ENCODE measurements at regions not wholly inside any gene's neighbourhood (a gene's known extent, or its start where the extent isn't known, plus 50 kb on each side); places are given as distances from the start of the nearest gene placed in this dataset.

DNA sequence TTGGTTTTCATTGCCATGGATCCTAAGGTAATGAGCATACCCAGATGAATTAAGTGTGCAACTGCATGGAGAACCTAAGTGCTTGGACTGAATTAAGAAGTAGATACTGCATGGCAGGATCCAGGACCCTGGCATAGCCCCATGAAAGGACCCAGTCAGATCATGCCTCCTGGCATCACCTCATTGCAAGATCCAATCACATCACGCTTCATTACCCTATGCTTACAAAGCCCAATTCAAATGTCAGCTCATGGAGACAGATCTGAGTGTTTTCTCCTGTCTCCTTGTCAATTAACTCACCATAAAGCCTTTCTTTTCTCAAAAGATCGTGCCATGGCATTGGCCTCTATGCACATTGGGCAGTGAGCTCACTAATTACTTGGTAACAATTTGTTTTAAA lies 519.8 kb upstream of the ZNF804A start:
- TF ChIP-seq CTCF (IDR thresholded peaks at IDR 0.05), result no peak
- TF ChIP-seq USF2 (IDR thresholded peaks at IDR 0.05; ENCODE audit: borderline replicate concordance, low read depth, low read length), result no peak
- TF ChIP-seq FOXJ3 (CRISPR knock-in tag; IDR thresholded peaks at IDR 0.05), result no peak
- TF ChIP-seq RCOR1 (IDR thresholded peaks at IDR 0.05; ENCODE audit: low read length), result no peak
- TF ChIP-seq TAF1 (IDR thresholded peaks at IDR 0.05; ENCODE audit: borderline replicate concordance, low read depth, low read length), result no peak
- no peak for TF ChIP-seq CHD2 (IDR thresholded peaks at IDR 0.05; ENCODE audit: low read length, partially characterized antibody)
- TF ChIP-seq, protein P1, sequence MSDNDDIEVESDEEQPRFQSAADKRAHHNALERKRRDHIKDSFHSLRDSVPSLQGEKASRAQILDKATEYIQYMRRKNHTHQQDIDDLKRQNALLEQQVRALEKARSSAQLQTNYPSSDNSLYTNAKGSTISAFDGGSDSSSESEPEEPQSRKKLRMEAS (IDR thresholded peaks at IDR 0.05; ENCODE audit: low read depth), result no peak
- TF ChIP-seq, protein P2, sequence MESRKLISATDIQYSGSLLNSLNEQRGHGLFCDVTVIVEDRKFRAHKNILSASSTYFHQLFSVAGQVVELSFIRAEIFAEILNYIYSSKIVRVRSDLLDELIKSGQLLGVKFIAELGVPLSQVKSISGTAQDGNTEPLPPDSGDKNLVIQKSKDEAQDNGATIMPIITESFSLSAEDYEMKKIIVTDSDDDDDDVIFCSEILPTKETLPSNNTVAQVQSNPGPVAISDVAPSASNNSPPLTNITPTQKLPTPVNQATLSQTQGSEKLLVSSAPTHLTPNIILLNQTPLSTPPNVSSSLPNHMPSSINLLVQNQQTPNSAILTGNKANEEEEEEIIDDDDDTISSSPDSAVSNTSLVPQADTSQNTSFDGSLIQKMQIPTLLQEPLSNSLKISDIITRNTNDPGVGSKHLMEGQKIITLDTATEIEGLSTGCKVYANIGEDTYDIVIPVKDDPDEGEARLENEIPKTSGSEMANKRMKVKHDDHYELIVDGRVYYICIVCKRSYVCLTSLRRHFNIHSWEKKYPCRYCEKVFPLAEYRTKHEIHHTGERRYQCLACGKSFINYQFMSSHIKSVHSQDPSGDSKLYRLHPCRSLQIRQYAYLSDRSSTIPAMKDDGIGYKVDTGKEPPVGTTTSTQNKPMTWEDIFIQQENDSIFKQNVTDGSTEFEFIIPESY (IDR thresholded peaks at IDR 0.05; ENCODE audit: borderline replicate concordance, low read depth), result no peak
- TF ChIP-seq EP300 (IDR thresholded peaks at IDR 0.05; ENCODE audit: borderline replicate concordance in 1 of 2, low read depth in 1 of 2, low read length in 1 of 2), result no peak
- no peak for TF ChIP-seq JUND (IDR thresholded peaks at IDR 0.05)
- no peak for TF ChIP-seq SMC3 (IDR thresholded peaks at IDR 0.05; ENCODE audit: low read depth, low read length)
- no peak for TF ChIP-seq FOXM1 (IDR thresholded peaks at IDR 0.05; ENCODE audit: low read depth)
- TF ChIP-seq RXRA (IDR thresholded peaks at IDR 0.05; ENCODE audit: borderline replicate concordance, low read depth), result no peak

All from SK-N-SH (cell line).